ENCODE measurements at regions not wholly inside any gene's neighbourhood (a gene's known extent, or its start where the extent isn't known, plus 50 kb on each side); places are given as distances from the start of the nearest gene placed in this dataset.

- Histone ChIP-seq H3K27ac (ENCODE audit: control insufficient read depth, insufficient read depth) (no peak overlapping the region), H3K36me3 (ENCODE audit: control insufficient read depth in 2 of 2, insufficient read depth in 2 of 2, low read length in 1 of 2) (no peaks in the 10 kb centered on the region), H4K20me1 (ENCODE audit: control insufficient read depth, insufficient read depth) (no peaks in the 10 kb centered on the region), H3K27me3 (replicated peaks in 1 of 2; ENCODE audit: control insufficient read depth in 2 of 2, insufficient read depth in 2 of 2, low read length in 1 of 2) (no peaks in the 10 kb centered on the region; a peak in 1 of 4 replicates), H3K4me1 (ENCODE audit: control insufficient read depth, insufficient read depth, low read length) (no peaks in the 10 kb centered on the region), H3K9me3 (replicated peaks; ENCODE audit: control insufficient read depth, insufficient read depth, low read length) (no peaks in the 10 kb centered on the region), H3K4me2 (ENCODE audit: control insufficient read depth, insufficient read depth) (no peak overlapping the region), H2AFZ (ENCODE audit: control insufficient read depth, low read depth, low read length) (no peak overlapping the region), H3K79me2 (ENCODE audit: control insufficient read depth, insufficient read depth, low read length) (no peaks in the 10 kb centered on the region), H3K9ac (ENCODE audit: control insufficient read depth, insufficient read depth, low read length) (no peak overlapping the region), H3K4me3 (no peak overlapping the region)
- TF ChIP-seq RAD21 (IDR thresholded peaks at IDR 0.05; ENCODE audit: insufficient read depth, low read depth, low read length) = 0 out of 2 replicates have a peak, but pooled peaks have one; percentile 14
- TF ChIP-seq GABPA (IDR thresholded peaks at IDR 0.05; ENCODE audit: low read depth) = no peak
- TF ChIP-seq CTCF (IDR thresholded peaks at IDR 0.05 in 2 of 3, conservative IDR thresholded peaks at IDR 0.05 in 1 of 3; ENCODE audit: control insufficient read depth in 2 of 3, extremely low read depth in 1 of 3, insufficient read depth in 1 of 3, low read depth in 3 of 3, low read length in 3 of 3) = peak in 2 of 3 experiments; percentile 18 to 23; a peak in 2 of 6 replicates
- FAIRE-seq = no peak
- 0% methylated on average over 3 of the region's 3 CpGs for WGBS (ENCODE audit: insufficient coverage, insufficient replicate concordance, low lambda C conversion rate, missing lambda C conversion rate)
- in situ Hi-C loops (cut with MboI) (no loop called here), intact Hi-C loops (cut with micrococcal nuclease; ENCODE audit: unreplicated experiment) (no loop called here)
- ChIA-PET POLR2A (no interaction called here), CTCF (interaction anchor here (1.3 kb wide), 1 partner anchor 14 kb away, joined by 3 read pairs; no protein-coding TSS in a partner anchor), SMC1A (ENCODE audit: uncharacterized antibody, unreplicated experiment) (no interaction called here), RAD21 (ENCODE audit: unreplicated experiment) (no interaction called here)
- DNase-seq (ENCODE audit: low read depth, low spot score) = no peak
- BruUV-seq (replicated peaks) = no TSS peak
- peak; percentile 38 for ATAC-seq
Observed at GRCh38 chr6:104281370-104281769, 578.3 kb downstream of the HACE1 start.

GRCh38 chr6:104268389-104268788, 591.3 kb downstream of the HACE1 start:
- Histone ChIP-seq H3K9ac (ENCODE audit: control insufficient read depth, insufficient read depth, low read length) (no peak overlapping the region), H3K9me3 (replicated peaks; ENCODE audit: control insufficient read depth, insufficient read depth, low read length) (no peaks in the 10 kb centered on the region), H3K79me2 (ENCODE audit: control insufficient read depth, insufficient read depth, low read length) (no peaks in the 10 kb centered on the region), H3K27me3 (replicated peaks in 1 of 2; ENCODE audit: control insufficient read depth in 2 of 2, insufficient read depth in 2 of 2, low read length in 1 of 2) (no peaks in the 10 kb centered on the region), H4K20me1 (ENCODE audit: control insufficient read depth, insufficient read depth) (no peaks in the 10 kb centered on the region), H3K36me3 (ENCODE audit: control insufficient read depth in 2 of 2, insufficient read depth in 2 of 2, low read length in 1 of 2) (no peaks in the 10 kb centered on the region), H3K4me2 (ENCODE audit: control insufficient read depth, insufficient read depth) (no peak overlapping the region), H3K4me3 (no peak overlapping the region), H3K27ac (ENCODE audit: control insufficient read depth, insufficient read depth) (no peak overlapping the region), H2AFZ (ENCODE audit: control insufficient read depth, low read depth, low read length) (no peak overlapping the region), H3K4me1 (ENCODE audit: control insufficient read depth, insufficient read depth, low read length) (no peaks in the 10 kb centered on the region)
- DNase-seq (ENCODE audit: low read depth, low spot score) = no peak
- TF ChIP-seq CHD2 (IDR thresholded peaks at IDR 0.05; ENCODE audit: borderline replicate concordance, low read depth, low read length) = no peak
- no peak for TF ChIP-seq CHD4 (IDR thresholded peaks at IDR 0.05)
- TF ChIP-seq CEBPB (IDR thresholded peaks at IDR 0.05; ENCODE audit: borderline replicate concordance in 1 of 2, low read depth in 2 of 2, low read length in 2 of 2) = no peak
- ATAC-seq = no peak
- in situ Hi-C loops (cut with MboI) = no loop called here
- ChIA-PET RAD21 (ENCODE audit: unreplicated experiment) (no interaction called here), CTCF (interaction anchor here (0.8 kb wide), 1 partner anchor 9 kb away, joined by 3 read pairs; no protein-coding TSS in a partner anchor), SMC1A (ENCODE audit: uncharacterized antibody, unreplicated experiment) (no interaction called here), POLR2A (no interaction called here)
- intact Hi-C loops (cut with micrococcal nuclease; ENCODE audit: unreplicated experiment) = no loop called here
- WGBS (ENCODE audit: insufficient coverage, insufficient replicate concordance, low lambda C conversion rate, missing lambda C conversion rate) = 7% methylated on average over 1 of the region's 1 CpG
- FAIRE-seq = no peak
- no TSS peak for BruUV-seq (replicated peaks)
